Left lung (tissue), 4 donors: ENCODE measurements at regions not wholly inside any gene's neighbourhood (a gene's known extent, or its start where the extent isn't known, plus 50 kb on each side); places are given as distances from the start of the nearest gene placed in this dataset.

Experiments used
- ATAC-seq: fragments of 200-7000 bp; cut with Tn5 transposase; one replicate; pipeline ENCODE4 v1.9.1; 2020; ENCODE audit warnings: moderate library complexity
- DNase-seq, 4 donors: peaks; one replicate each; pipeline ENCODE4 v3.0.0-alpha.2; 2013 to 2020
- H3K27ac ChIP-seq, 2 donors: fragments of 200-600 bp; sonication (generic) in 1 of 2; one replicate each; pipeline versions ENCODE4 v1.5.0 to v1.8.0; 2020 to 2021
- H3K27me3 ChIP-seq, 2 donors: fragments of 200-600 bp; sonication (generic) in 1 of 2; one replicate each; pipeline versions ENCODE4 v1.5.0 to v1.8.0; 2020 to 2021
- H3K36me3 ChIP-seq, 2 donors: fragments of 200-600 bp; sonication (generic) in 1 of 2; one replicate each; pipeline versions ENCODE4 v1.5.0 to v1.8.0; 2020 to 2021
- H3K4me1 ChIP-seq, 2 donors: fragments of 200-600 bp; one replicate each; pipeline ENCODE4 v1.8.0; 2021
- H3K4me3 ChIP-seq, 2 donors: fragments of 200-600 bp; sonication (generic) in 1 of 2; one replicate each; pipeline versions ENCODE4 v1.5.0 to v1.8.0; 2020 to 2021; ENCODE audit warnings: mild to moderate bottlenecking in 1 of 2
- H3K9me3 ChIP-seq, 2 donors: fragments of 200-600 bp; sonication (generic) in 1 of 2; one replicate each; pipeline versions ENCODE4 v1.5.0 to v1.8.0; 2020 to 2021
- CTCF ChIP-seq, 2 donors: fragments of 200-600 bp; sonication (generic) in 1 of 2; IDR thresholded peaks; one replicate each; pipeline versions ENCODE4 v1.5.0 to v1.8.0; 2021; ENCODE audit warnings: antibody characterized with exemption in 2 of 2
- intact Hi-C, 2 donors: fragments of 100-400 bp; cut with DNase I; formaldehyde crosslinking; loops; one replicate each; pipeline versions ENCODE4 v1.11.2 to v1.14.2; 2022
- donor health status: DM: no; HTN: yes; CAD: no.
- donor health status: DM: no; HTN: no; CAD: no.

GRCh38 chr1:217921126-217921904, 290.2 kb downstream of the SPATA17 start:
- DNase-seq (no peak), ATAC-seq (no peak)
- Histone ChIP-seq H3K4me3 (no peak overlapping the region), H3K4me1 (no peaks in the 10 kb centered on the region), H3K9me3 (no peaks in the 10 kb centered on the region), H3K27ac (no peak overlapping the region), H3K36me3 (no peaks in the 10 kb centered on the region), H3K27me3 (peaks cover 10 to 21% of the 10 kb centered on the region in 2 donors)
- no peak for TF ChIP-seq CTCF (IDR thresholded peaks at IDR 0.05)
- intact Hi-C loops: no loop called here

GRCh38 chr1:217924924-217925323, 293.8 kb downstream of the SPATA17 start:
- no peak for DNase-seq
- no peaks in the 10 kb centered on the region for H3K4me1 ChIP-seq
- TF ChIP-seq CTCF (IDR thresholded peaks at IDR 0.05): no peak
- peaks cover 10 to 15% of the 10 kb centered on the region in 2 donors for H3K27me3 ChIP-seq
- no peak overlapping the region for H3K27ac ChIP-seq
- ATAC-seq: no peak
- no peaks in the 10 kb centered on the region for H3K36me3 ChIP-seq
- intact Hi-C loops: no loop called here
- no peak overlapping the region for H3K4me3 ChIP-seq
- no peaks in the 10 kb centered on the region for H3K9me3 ChIP-seq

GRCh38 chr1:217929213-217929885, 298.2 kb downstream of the SPATA17 start:
- intact Hi-C loops: no loop called here
- H3K9me3 ChIP-seq: no peaks in the 10 kb centered on the region

GRCh38 chr1:217943361-217943760, 312.2 kb downstream of the SPATA17 start:
- Histone ChIP-seq H3K36me3 (no peaks in the 10 kb centered on the region), H3K4me3 (no peak overlapping the region), H3K4me1 (no peaks in the 10 kb centered on the region), H3K27me3 (no peaks in the 10 kb centered on the region), H3K9me3 (no peaks in the 10 kb centered on the region), H3K27ac (no peak overlapping the region)
- intact Hi-C loops: no loop called here
- TF ChIP-seq CTCF (IDR thresholded peaks at IDR 0.05): no peak
- no peak for DNase-seq
- no peak for ATAC-seq

More at GRCh38 chr1:217929213-217929885, 298.2 kb downstream of the SPATA17 start:
- H3K27ac ChIP-seq: no peak overlapping the region
- H3K27me3 ChIP-seq: peaks cover 6 to 11% of the 10 kb centered on the region in 2 donors
- no peaks in the 10 kb centered on the region for H3K36me3 ChIP-seq
- H3K4me1 ChIP-seq: no peaks in the 10 kb centered on the region
- no peak for TF ChIP-seq CTCF (IDR thresholded peaks at IDR 0.05)
- H3K4me3 ChIP-seq: no peak overlapping the region
- ATAC-seq: no peak
- no peak for DNase-seq

- intact Hi-C loops: no loop called here
Observed at GRCh38 chr1:217944550-217944949, 313.4 kb downstream of the SPATA17 start.

More at GRCh38 chr1:217944550-217944949, 313.4 kb downstream of the SPATA17 start:
- DNase-seq: no peak
- Histone ChIP-seq H3K36me3 (no peaks in the 10 kb centered on the region), H3K9me3 (no peaks in the 10 kb centered on the region), H3K27ac (no peak overlapping the region), H3K4me1 (no peaks in the 10 kb centered on the region), H3K4me3 (no peak overlapping the region), H3K27me3 (no peaks in the 10 kb centered on the region)
- TF ChIP-seq CTCF (IDR thresholded peaks at IDR 0.05): no peak
- ATAC-seq: no peak
